HEK293 (cell line): ENCODE measurements at regions not wholly inside any gene's neighbourhood (a gene's known extent, or its start where the extent isn't known, plus 50 kb on each side); places are given as distances from the start of the nearest gene placed in this dataset.

Source experiments
- CTCF ChIA-PET: fragments of 350-600 bp; formaldehyde crosslinking; extraction: SDS; loops from one replicate; lab custom pipeline; 2021; ENCODE audit warnings: antibody characterized with exemption; lab: Yijun Ruan, JAX
- POLR2A ChIA-PET: fragments of 300-600 bp; formaldehyde crosslinking; extraction: SDS; loops from one replicate; lab custom pipeline; 2020; ENCODE audit warnings: antibody characterized with exemption, inconsistent platforms; lab: Yijun Ruan, JAX
- H3K27ac ChIP-seq: fragments of 200-500 bp; sonication (Bioruptor generic); 2 replicates; pipeline ENCODE4 v1.5.1; 2014; ENCODE audit warnings: low read depth, low read length, control low read depth, inconsistent platforms; ENCODE audit errors: extremely low read depth
- H3K36me3 ChIP-seq, 2 experiments: fragments of 200-500 bp in 1 of 2; sonication (Bioruptor generic) in 1 of 2; 1 replicate in 1 of 2; 2 replicates in 1 of 2; pipeline ENCODE4 v1.5.1; 2014 to 2017; ENCODE audit warnings: inconsistent platforms in 2 of 2, low read length in 2 of 2; ENCODE audit not compliant: control insufficient read depth in 2 of 2, insufficient read depth in 1 of 2
- H3K4me1 ChIP-seq: fragments of 200-500 bp; sonication (Bioruptor generic); 2 replicates; pipeline ENCODE4 v1.5.1; 2014; ENCODE audit warnings: mild to moderate bottlenecking, low read length, inconsistent platforms; ENCODE audit not compliant: control insufficient read depth, insufficient read depth
- H3K4me3 ChIP-seq: 2 replicates; pipeline ENCODE4 v1.5.1; 2011; ENCODE audit warnings: low read depth, mild to moderate bottlenecking, control low read depth, low read length, moderate library complexity
- H3K9me3 ChIP-seq: fragments of 200-500 bp; sonication (Bioruptor generic); 2 replicates; pipeline ENCODE4 v1.5.1; 2014; ENCODE audit warnings: low read depth, low read length, inconsistent platforms; ENCODE audit not compliant: control insufficient read depth, insufficient read depth
- HOXA7 ChIP-seq: sonication (generic); formaldehyde crosslinking; IDR thresholded peaks from 2 replicates; pipeline ENCODE4 v1.8.1; 2022; ENCODE audit warnings: missing genetic modification reagents, borderline replicate concordance
- KLF1 ChIP-seq: fragments of 450-650 bp; formaldehyde crosslinking; IDR thresholded peaks from 2 replicates; pipeline ENCODE4 v1.5.1; 2016; ENCODE audit warnings: missing biosample characterization, missing genetic modification characterization
- SP3 ChIP-seq: fragments of 450-650 bp; formaldehyde crosslinking; IDR thresholded peaks from 2 replicates; pipeline ENCODE4 v1.5.1; 2016; ENCODE audit warnings: missing biosample characterization, missing genetic modification characterization
- ZFP3 ChIP-seq: fragments of 450-650 bp; formaldehyde crosslinking; IDR thresholded peaks from 2 replicates; pipeline ENCODE4 v1.5.1; 2016; ENCODE audit warnings: low read depth, missing biosample characterization, missing genetic modification characterization
- ZNF211 ChIP-seq: fragments of 450-650 bp; formaldehyde crosslinking; IDR thresholded peaks from 2 replicates; pipeline ENCODE4 v1.5.1; 2016; ENCODE audit warnings: low read depth, missing biosample characterization, missing genetic modification characterization
- ZNF223 ChIP-seq: fragments of 450-650 bp; formaldehyde crosslinking; IDR thresholded peaks from 2 replicates; pipeline ENCODE4 v1.5.1; 2016; ENCODE audit warnings: missing biosample characterization, missing genetic modification characterization
- ZNF274 ChIP-seq, 2 experiments: fragments of 200-500 bp in 1 of 2; fragments of 450-650 bp in 1 of 2; sonication (Bioruptor generic) in 1 of 2; formaldehyde crosslinking in 1 of 2; IDR thresholded peaks; 2 replicates each; pipeline versions ENCODE4 v1.5.1 to v1.6.1; 2014 to 2016; ENCODE audit warnings: borderline replicate concordance in 1 of 2, inconsistent platforms in 1 of 2, low read length in 1 of 2, missing biosample characterization in 1 of 2, missing genetic modification characterization in 1 of 2
- ZNF341 ChIP-seq: fragments of 450-650 bp; formaldehyde crosslinking; IDR thresholded peaks from 2 replicates; pipeline ENCODE4; 2016; ENCODE audit warnings: low read depth, missing biosample characterization, missing genetic modification characterization
- ZNF548 ChIP-seq: fragments of 450-650 bp; formaldehyde crosslinking; IDR thresholded peaks from 2 replicates; pipeline ENCODE4 v1.5.1; 2016; ENCODE audit warnings: missing biosample characterization, missing genetic modification characterization
- ZNF624 ChIP-seq: fragments of 450-650 bp; formaldehyde crosslinking; IDR thresholded peaks from 2 replicates; pipeline ENCODE4 v1.5.1; 2017; ENCODE audit warnings: missing biosample characterization, missing genetic modification characterization
- ZNF654 ChIP-seq: fragments of 450-650 bp; formaldehyde crosslinking; IDR thresholded peaks from 2 replicates; pipeline ENCODE4 v1.5.1; 2016; ENCODE audit warnings: low read depth, missing biosample characterization, missing genetic modification characterization
- ZNF677 ChIP-seq: fragments of 450-650 bp; IDR thresholded peaks from 2 replicates; pipeline ENCODE4 v1.5.0; 2018; ENCODE audit warnings: missing biosample characterization, mild to moderate bottlenecking, missing genetic modification characterization, moderate library complexity
- ZNF792 ChIP-seq: fragments of 450-650 bp; formaldehyde crosslinking; IDR thresholded peaks from 2 replicates; pipeline ENCODE4 v1.5.1; 2016; ENCODE audit warnings: missing biosample characterization, missing genetic modification characterization
- ZNF837 ChIP-seq: fragments of 450-650 bp; formaldehyde crosslinking; IDR thresholded peaks from 2 replicates; pipeline ENCODE4 v1.5.1; 2016; ENCODE audit warnings: missing biosample characterization, missing genetic modification characterization
- ZSCAN30 ChIP-seq: fragments of 450-650 bp; IDR thresholded peaks from 2 replicates; pipeline ENCODE4 v1.5.1; 2018; ENCODE audit warnings: missing biosample characterization, mild to moderate bottlenecking, missing genetic modification characterization, moderate library complexity
- TF ChIP-seq, protein P1 (sequence below): fragments of 450-650 bp; formaldehyde crosslinking; IDR thresholded peaks from 2 replicates; pipeline ENCODE4 v1.5.1; 2017; ENCODE audit warnings: missing biosample characterization, missing genetic modification characterization
- TF ChIP-seq, protein P2 (sequence below): fragments of 450-650 bp; formaldehyde crosslinking; IDR thresholded peaks from 2 replicates; pipeline ENCODE4 v1.5.1; 2016; ENCODE audit warnings: missing biosample characterization, missing genetic modification characterization, low read depth

DNA sequence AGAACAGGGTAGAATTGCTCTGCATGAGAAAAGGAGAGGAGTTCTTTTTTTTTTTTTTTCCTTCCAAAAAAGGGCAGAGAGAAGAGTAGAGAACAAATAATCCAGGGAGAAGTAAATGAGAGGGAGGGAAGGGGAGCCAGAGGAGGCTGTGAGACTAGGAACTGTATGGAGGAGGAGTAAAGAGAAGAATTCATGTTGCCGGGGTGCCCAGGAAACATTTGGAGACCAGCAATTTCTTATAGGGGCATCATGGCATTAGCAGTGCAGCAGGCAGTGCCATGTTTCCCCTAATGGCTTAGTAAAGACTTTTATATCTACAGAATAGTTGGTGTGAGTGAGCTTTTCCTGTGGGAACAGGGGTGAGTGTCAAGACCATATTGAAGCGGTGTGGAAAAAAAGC, 86.4 kb upstream of the SESTD1 start (continued):
- TF ChIP-seq ZNF223 (tag by site-specific recombination) (no peak), ZFP3 (no peak), ZNF677 (tag by site-specific recombination) (no peak)

DNA sequence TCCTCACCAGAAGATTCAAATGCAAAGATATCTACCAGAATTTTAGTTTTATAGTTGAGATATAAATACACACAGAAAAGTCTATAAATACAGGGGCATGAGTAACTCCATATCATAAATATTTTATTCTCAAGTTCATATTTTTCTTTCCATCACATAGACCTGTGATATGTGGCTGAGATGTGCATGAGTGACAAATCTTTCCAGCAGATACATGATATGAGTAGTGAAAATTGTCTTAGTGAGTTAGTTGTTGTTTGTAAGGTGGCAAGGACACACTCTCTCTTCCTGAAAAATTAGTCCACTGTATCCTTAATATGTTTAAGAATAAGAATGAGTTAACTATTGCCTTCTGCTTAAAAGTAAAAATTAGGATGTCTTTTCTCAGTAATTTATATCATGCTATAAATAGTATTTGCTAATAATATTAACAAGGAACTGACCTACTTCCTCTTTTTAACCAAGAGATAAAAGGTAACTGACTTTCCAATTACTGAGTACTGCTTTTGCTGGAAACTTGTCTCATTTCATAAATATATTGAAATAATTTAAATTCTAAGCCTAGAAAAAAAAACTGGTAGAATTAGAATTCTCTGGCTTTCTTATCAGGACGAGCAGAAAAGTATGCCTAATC, 85.2 kb upstream of the SESTD1 start:
- Histone ChIP-seq H3K27ac (no peak overlapping the region), H3K4me3 (no peak overlapping the region), H3K9me3 (no peaks in the 10 kb centered on the region), H3K4me1 (no peaks in the 10 kb centered on the region)
- POLR2A ChIA-PET, result no interaction called here
- TF ChIP-seq, protein P1, sequence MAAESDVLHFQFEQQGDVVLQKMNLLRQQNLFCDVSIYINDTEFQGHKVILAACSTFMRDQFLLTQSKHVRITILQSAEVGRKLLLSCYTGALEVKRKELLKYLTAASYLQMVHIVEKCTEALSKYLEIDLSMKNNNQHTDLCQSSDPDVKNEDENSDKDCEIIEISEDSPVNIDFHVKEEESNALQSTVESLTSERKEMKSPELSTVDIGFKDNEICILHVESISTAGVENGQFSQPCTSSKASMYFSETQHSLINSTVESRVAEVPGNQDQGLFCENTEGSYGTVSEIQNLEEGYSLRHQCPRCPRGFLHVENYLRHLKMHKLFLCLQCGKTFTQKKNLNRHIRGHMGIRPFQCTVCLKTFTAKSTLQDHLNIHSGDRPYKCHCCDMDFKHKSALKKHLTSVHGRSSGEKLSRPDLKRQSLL (tag by site-specific recombination), result no peak
- TF ChIP-seq, all 188 proteins: peak for 0
- CTCF ChIA-PET, result no interaction called here
- no peaks in the 10 kb centered on the region for H3K36me3 ChIP-seq

DNA sequence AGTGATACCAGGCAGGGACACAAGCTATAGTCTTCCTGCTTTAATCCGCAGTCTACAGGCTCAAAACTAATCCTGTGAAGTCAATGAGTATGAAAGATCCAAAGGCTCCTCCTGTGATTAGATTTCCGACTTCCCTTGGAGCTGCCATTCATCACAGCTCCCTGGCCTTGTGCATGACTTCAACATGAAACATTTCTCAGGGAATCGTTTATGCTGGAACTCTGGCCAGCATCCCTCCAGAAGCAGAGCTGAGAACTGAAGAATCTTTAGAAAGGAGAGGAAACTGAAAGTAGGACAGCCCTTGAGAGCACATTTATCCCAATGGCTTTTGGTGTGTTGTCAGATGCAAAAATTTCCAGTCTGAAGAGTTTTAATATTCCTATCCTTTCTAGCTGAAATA, 84.3 kb upstream of the SESTD1 start:
- Histone ChIP-seq H3K27ac (no peak overlapping the region), H3K36me3 (no peaks in the 10 kb centered on the region), H3K4me1 (no peaks in the 10 kb centered on the region), H3K4me3 (no peak overlapping the region), H3K9me3 (no peaks in the 10 kb centered on the region)
- POLR2A ChIA-PET, result no interaction called here
- CTCF ChIA-PET, result no interaction called here
- TF ChIP-seq SP3 (tag by site-specific recombination) (no peak), ZNF341 (tag by site-specific recombination) (no peak), HOXA7 (no peak), ZNF274 (IDR thresholded peaks at IDR 0.05; ENCODE audit: low read length) (no peak), ZNF274 (tag by site-specific recombination; IDR thresholded peaks at IDR 0.05; ENCODE audit: borderline replicate concordance) (no peak), ZNF211 (tag by site-specific recombination) (no peak), ZNF837 (tag by site-specific recombination) (no peak)
- TF ChIP-seq, protein P2, sequence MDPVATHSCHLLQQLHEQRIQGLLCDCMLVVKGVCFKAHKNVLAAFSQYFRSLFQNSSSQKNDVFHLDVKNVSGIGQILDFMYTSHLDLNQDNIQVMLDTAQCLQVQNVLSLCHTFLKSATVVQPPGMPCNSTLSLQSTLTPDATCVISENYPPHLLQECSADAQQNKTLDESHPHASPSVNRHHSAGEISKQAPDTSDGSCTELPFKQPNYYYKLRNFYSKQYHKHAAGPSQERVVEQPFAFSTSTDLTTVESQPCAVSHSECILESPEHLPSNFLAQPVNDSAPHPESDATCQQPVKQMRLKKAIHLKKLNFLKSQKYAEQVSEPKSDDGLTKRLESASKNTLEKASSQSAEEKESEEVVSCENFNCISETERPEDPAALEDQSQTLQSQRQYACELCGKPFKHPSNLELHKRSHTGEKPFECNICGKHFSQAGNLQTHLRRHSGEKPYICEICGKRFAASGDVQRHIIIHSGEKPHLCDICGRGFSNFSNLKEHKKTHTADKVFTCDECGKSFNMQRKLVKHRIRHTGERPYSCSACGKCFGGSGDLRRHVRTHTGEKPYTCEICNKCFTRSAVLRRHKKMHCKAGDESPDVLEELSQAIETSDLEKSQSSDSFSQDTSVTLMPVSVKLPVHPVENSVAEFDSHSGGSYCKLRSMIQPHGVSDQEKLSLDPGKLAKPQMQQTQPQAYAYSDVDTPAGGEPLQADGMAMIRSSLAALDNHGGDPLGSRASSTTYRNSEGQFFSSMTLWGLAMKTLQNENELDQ (tag by site-specific recombination), result no peak

DNA sequence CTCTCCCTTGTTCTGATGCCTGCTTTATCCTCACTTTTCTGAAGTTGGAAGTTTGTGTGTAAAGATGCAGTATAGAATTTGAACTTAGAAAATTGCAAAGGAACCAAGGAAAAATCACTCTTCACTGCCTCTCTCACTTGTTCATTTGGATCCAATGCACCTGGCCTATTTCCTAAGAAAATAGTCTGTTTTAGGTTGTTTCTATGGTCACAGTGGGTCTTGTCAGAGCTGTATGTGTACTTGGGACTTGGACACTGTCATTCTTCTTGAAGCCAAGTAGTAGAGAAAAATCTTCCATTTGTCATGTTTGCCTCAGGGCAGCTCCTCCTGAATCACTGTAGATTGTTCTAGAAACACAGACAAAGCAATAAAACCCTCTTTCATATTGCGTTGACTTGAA, 80.3 kb upstream of the SESTD1 start:
- no peaks in the 10 kb centered on the region for H3K4me1 ChIP-seq
- CTCF ChIA-PET, result no interaction called here

More for the DNA sequence above, 80.3 kb upstream of the SESTD1 start:
- Histone ChIP-seq H3K9me3 (no peaks in the 10 kb centered on the region), H3K27ac (no peak overlapping the region), H3K4me3 (no peak overlapping the region), H3K36me3 (no peaks in the 10 kb centered on the region)
- TF ChIP-seq KLF1 (tag by site-specific recombination) (no peak), ZSCAN30 (tag by site-specific recombination) (no peak), ZNF654 (tag by site-specific recombination) (no peak), ZNF792 (tag by site-specific recombination) (no peak), ZNF624 (tag by site-specific recombination) (no peak), ZNF548 (tag by site-specific recombination) (no peak)
- TF ChIP-seq, protein P2 (tag by site-specific recombination), result no peak
- POLR2A ChIA-PET, result no interaction called here
